Panc1 (cell line): ENCODE measurements at regions not wholly inside any gene's neighbourhood (a gene's known extent, or its start where the extent isn't known, plus 50 kb on each side); places are given as distances from the start of the nearest gene placed in this dataset.

Source experiments
- CTCF ChIP-seq: fragments of 450-650 bp; IDR thresholded peaks from 2 replicates; pipeline ENCODE4 v1.5.1; 2017; ENCODE audit warnings: mild to moderate bottlenecking
- POLR2AphosphoS5 ChIP-seq: IDR thresholded peaks from 2 replicates; pipeline ENCODE4 v1.6.1; 2012; ENCODE audit warnings: mild to moderate bottlenecking, low read depth, low read length, moderate library complexity
- REST ChIP-seq, 2 experiments: IDR thresholded peaks; 2 replicates each; pipeline ENCODE4 v1.6.1; 2011 to 2012; ENCODE audit warnings: low read depth in 2 of 2, control low read depth in 1 of 2, low read length in 1 of 2, mild to moderate bottlenecking in 1 of 2, moderate library complexity in 1 of 2; ENCODE audit not compliant: insufficient read depth in 1 of 2
- SIN3A ChIP-seq: IDR thresholded peaks from 2 replicates; pipeline ENCODE4 v1.6.1; 2012; ENCODE audit warnings: low read depth, mild to moderate bottlenecking, low read length, moderate library complexity, borderline replicate concordance; ENCODE audit not compliant: insufficient read depth
- TCF7L2 ChIP-seq: IDR thresholded peaks from 2 replicates; pipeline ENCODE4 v1.6.1; 2011; ENCODE audit warnings: mild to moderate bottlenecking, low read depth, low read length, inconsistent platforms

GRCh38 chr13:63741029-63741813 lies 2325.6 kb upstream of the PCDH20 start:
- TF ChIP-seq CTCF, result no peak
- TF ChIP-seq POLR2AphosphoS5, result no peak
- TF ChIP-seq REST (IDR thresholded peaks at IDR 0.05; ENCODE audit: insufficient read depth in 1 of 2, low read depth in 2 of 2, low read length in 1 of 2), result no peak
- no peak for TF ChIP-seq SIN3A
- TF ChIP-seq TCF7L2, result no peak
